IMR-90 (cell line): ENCODE measurements at regions not wholly inside any gene's neighbourhood (a gene's known extent, or its start where the extent isn't known, plus 50 kb on each side); places are given as distances from the start of the nearest gene placed in this dataset.

Source experiments
- ATAC-seq: fragments of 200-7000 bp; cut with Tn5 transposase; 2 replicates; pipeline ENCODE4 v1.9.1; 2020; ENCODE audit warnings: low read depth, mild to moderate bottlenecking, moderate library complexity
- BruUV-seq: library from RNA; stranded (reverse); fragments of 400-500 nt; replicated peaks from 2 replicates; lab custom pipeline; 2021; lab: Mats Ljungman, UMichigan
- CTCF ChIA-PET: fragments of 300-600 bp; formaldehyde crosslinking; extraction: SDS; loops from one replicate; lab custom pipeline; 2021; ENCODE audit warnings: antibody characterized with exemption; lab: Yijun Ruan, JAX
- POLR2A ChIA-PET: fragments of 300-600 bp; sonication (Branson Sonifier 250); formaldehyde crosslinking; loops from one replicate; lab custom pipeline; 2022; ENCODE audit warnings: antibody characterized with exemption; ENCODE audit not compliant: unreplicated experiment; lab: Charles Lee
- DNase-seq: peaks from one replicate; pipeline ENCODE4 v3.0.0; 2013
- H2AFZ ChIP-seq: replicated peaks from 2 replicates; pipeline ENCODE3; 2013; ENCODE audit warnings: low read length, mild to moderate bottlenecking; ENCODE audit not compliant: poor library complexity
- H2AK5ac ChIP-seq: 2 replicates; pipeline ENCODE4 v1.6.1; 2013; ENCODE audit warnings: low read depth, low read length, inconsistent platforms
- H2AK9ac ChIP-seq: replicated peaks from 2 replicates; pipeline ENCODE3; 2013; ENCODE audit warnings: mild to moderate bottlenecking, low read depth, low read length, moderate library complexity; ENCODE audit not compliant: poor library complexity
- H2BK120ac ChIP-seq: 2 replicates; pipeline ENCODE4 v1.6.1; 2013; ENCODE audit warnings: low read depth, low read length, inconsistent platforms
- H2BK15ac ChIP-seq: 3 replicates; pipeline ENCODE4 v1.6.1; 2013; ENCODE audit warnings: low read depth, low read length, inconsistent platforms
- H2BK20ac ChIP-seq: 2 replicates; pipeline ENCODE4 v1.6.1; 2013; ENCODE audit warnings: low read depth, mild to moderate bottlenecking, inconsistent platforms, low read length, moderate library complexity
- H2BK5ac ChIP-seq: 2 replicates; pipeline ENCODE4 v1.6.1; 2013; ENCODE audit warnings: mild to moderate bottlenecking, low read depth, low read length, inconsistent platforms; ENCODE audit not compliant: poor library complexity, severe bottlenecking
- H3K14ac ChIP-seq: replicated peaks from 2 replicates; pipeline ENCODE4 v1.6.1; 2013; ENCODE audit warnings: low read depth, low read length, inconsistent platforms
- H3K18ac ChIP-seq: 2 replicates; pipeline ENCODE4 v1.6.1; 2013; ENCODE audit warnings: low read depth, low read length, control low read depth
- H3K23ac ChIP-seq: 2 replicates; pipeline ENCODE4 v1.6.1; 2013; ENCODE audit warnings: low read depth, low read length, inconsistent platforms
- H3K27ac ChIP-seq: 2 replicates; pipeline ENCODE4 v1.5.1; 2013; ENCODE audit warnings: mild to moderate bottlenecking, control low read depth, low read length; ENCODE audit not compliant: insufficient read depth
- H3K27me3 ChIP-seq: 2 replicates; pipeline ENCODE4 v1.6.1; 2013; ENCODE audit warnings: low read length; ENCODE audit not compliant: control insufficient read depth, insufficient read depth
- H3K36me3 ChIP-seq: 2 replicates; pipeline ENCODE4 v1.6.1; 2013; ENCODE audit warnings: low read length, mixed read lengths; ENCODE audit not compliant: control insufficient read depth, insufficient read depth
- H3K4ac ChIP-seq: 2 replicates; pipeline ENCODE4 v1.6.1; 2013; ENCODE audit warnings: low read depth, low read length, inconsistent platforms
- H3K4me1 ChIP-seq: 2 replicates; pipeline ENCODE4 v1.6.1; 2013; ENCODE audit warnings: low read length, mixed read lengths; ENCODE audit not compliant: control insufficient read depth, insufficient read depth
- H3K4me2 ChIP-seq: 2 replicates; pipeline ENCODE4 v1.6.1; 2013; ENCODE audit warnings: low read depth, mild to moderate bottlenecking, control low read depth, low read length, moderate library complexity
- H3K4me3 ChIP-seq: 2 replicates; pipeline ENCODE4 v1.5.1; 2013; ENCODE audit warnings: low read depth, mild to moderate bottlenecking, control low read depth, low read length, moderate library complexity; ENCODE audit not compliant: insufficient read depth
- H3K56ac ChIP-seq: 2 replicates; pipeline ENCODE4 v1.6.1; 2013; ENCODE audit warnings: low read length, inconsistent platforms; ENCODE audit not compliant: insufficient read depth; ENCODE audit errors: extremely low read depth
- H3K79me1 ChIP-seq, 2 experiments: 2 replicates each; pipeline ENCODE4 v1.6.1; 2013; ENCODE audit warnings: low read length in 2 of 2, inconsistent platforms in 1 of 2, low read depth in 1 of 2
- H3K9ac ChIP-seq: 2 replicates; pipeline ENCODE4 v1.6.1; 2013; ENCODE audit warnings: low read depth, low read length, control low read depth
- H3K9me1 ChIP-seq: 2 replicates; pipeline ENCODE4 v1.6.1; 2013; ENCODE audit warnings: low read length, inconsistent platforms; ENCODE audit not compliant: insufficient read depth
- H3K9me3 ChIP-seq: 2 replicates; pipeline ENCODE4 v1.6.1; 2013; ENCODE audit warnings: low read length; ENCODE audit not compliant: control insufficient read depth, insufficient read depth
- H4K20me1 ChIP-seq: 2 replicates; pipeline ENCODE4 v1.6.1; 2013; ENCODE audit warnings: low read length, inconsistent platforms; ENCODE audit not compliant: insufficient read depth
- H4K5ac ChIP-seq: 2 replicates; pipeline ENCODE4 v1.6.1; 2013; ENCODE audit warnings: mild to moderate bottlenecking, low read depth, low read length, control low read depth
- H4K8ac ChIP-seq, 2 experiments: 2 replicates each; pipeline ENCODE4 v1.6.1; 2013; ENCODE audit warnings: low read depth in 2 of 2, low read length in 2 of 2, control low read depth in 1 of 2, inconsistent platforms in 1 of 2
- H4K91ac ChIP-seq: 2 replicates; pipeline ENCODE4 v1.6.1; 2013; ENCODE audit warnings: low read depth, low read length, inconsistent platforms; ENCODE audit not compliant: insufficient read depth
- USF2 ChIP-seq: fragments of 150-350 bp; IDR thresholded peaks from 2 replicates; pipeline ENCODE4 v1.6.1; 2017; ENCODE audit warnings: mild to moderate bottlenecking, antibody characterized with exemption, low read length, low read depth
- dilution Hi-C: fragments of 300-500 bp; cut with HindIII; formaldehyde crosslinking; loops from one replicate; pipeline ENCODE4 v1.14.3; 2018; ENCODE audit warnings: low sequenced_read_pairs; ENCODE audit not compliant: unreplicated experiment
- in situ Hi-C: fragments of 300-500 bp; cut with MboI; formaldehyde crosslinking; loops from 3 replicates; pipeline ENCODE4 v1.14.3; 2019; ENCODE audit warnings: low sequenced_read_pairs, inconsistent platforms, mixed read lengths
- intact Hi-C: fragments of 100-400 bp; cut with micrococcal nuclease; formaldehyde crosslinking; loops from 2 replicates; pipeline ENCODE4 v1.10.0; 2022

- H3K27ac ChIP-seq = no peak overlapping the region
- no peaks in the 10 kb centered on the region for H3K79me1 ChIP-seq
- H3K18ac ChIP-seq = no peak overlapping the region
- no peak overlapping the region for H2BK20ac ChIP-seq
- DNase-seq = no peak
- POLR2A ChIA-PET = no interaction called here
- H2BK120ac ChIP-seq = no peak overlapping the region
- no peak overlapping the region for H2BK15ac ChIP-seq
- TF ChIP-seq USF2 = no peak
- H4K5ac ChIP-seq = no peak overlapping the region
- intact Hi-C loops = no loop called here
- no peak overlapping the region for H3K4ac ChIP-seq
- no peak overlapping the region for H4K91ac ChIP-seq
- in situ Hi-C loops = no loop called here
- H4K8ac ChIP-seq = no peak overlapping the region
- no peak overlapping the region for H3K14ac ChIP-seq
- H3K27me3 ChIP-seq = no peaks in the 10 kb centered on the region
- CTCF ChIA-PET = no interaction called here
- no peaks in the 10 kb centered on the region for H4K20me1 ChIP-seq
- no peak overlapping the region for H2AFZ ChIP-seq
- no peaks in the 10 kb centered on the region for H3K4me1 ChIP-seq
- H3K9ac ChIP-seq = no peak overlapping the region
- no peak overlapping the region for H3K23ac ChIP-seq
- no peak for ATAC-seq
- H3K9me3 ChIP-seq = peaks cover 6% of the 10 kb centered on the region; the same call in 1 of the 2 replicates
- no TSS peak for BruUV-seq
- H2AK5ac ChIP-seq = no peak overlapping the region
- dilution Hi-C loops = no loop called here
- H3K4me3 ChIP-seq = no peak overlapping the region
- no peak overlapping the region for H3K4me2 ChIP-seq
- H2AK9ac ChIP-seq = no peak overlapping the region
- H3K9me1 ChIP-seq = no peaks in the 10 kb centered on the region
- no peak overlapping the region for H2BK5ac ChIP-seq
- no peak overlapping the region for H3K56ac ChIP-seq
- no peaks in the 10 kb centered on the region for H3K36me3 ChIP-seq
Measured at GRCh38 chr1:34538481-34538880, 216.4 kb upstream of the GJB5 start.
